Panc1 (cell line): ENCODE measurements at regions not wholly inside any gene's neighbourhood (a gene's known extent, or its start where the extent isn't known, plus 50 kb on each side); places are given as distances from the start of the nearest gene placed in this dataset.

Experiments
- ATAC-seq: fragments of 200-7000 bp; cut with Tn5 transposase; 2 replicates; pipeline ENCODE4 v1.9.1; 2020; ENCODE audit warnings: mild to moderate bottlenecking, moderate library complexity
- BruUV-seq: library from RNA; stranded (reverse); fragments of 400-500 nt; replicated peaks from 2 replicates; lab custom pipeline; 2021; lab: Mats Ljungman, UMichigan
- CTCF ChIA-PET: fragments of 300-600 bp; sonication (Branson Sonifier 250); formaldehyde crosslinking; loops from one replicate; lab custom pipeline; 2022; ENCODE audit warnings: antibody characterized with exemption; lab: Charles Lee
- POLR2A ChIA-PET: fragments of 300-600 bp; sonication (Branson Sonifier 250); formaldehyde crosslinking; loops from one replicate; lab custom pipeline; 2022; ENCODE audit warnings: antibody characterized with exemption; lab: Charles Lee
- DNase-seq: peaks from one replicate; pipeline ENCODE4 v3.0.0-alpha.2; 2010; ENCODE audit warnings: low read depth, low spot score
- H3K27ac ChIP-seq: 2 replicates; pipeline ENCODE4 v1.5.1; 2011; ENCODE audit warnings: mild to moderate bottlenecking, low read length, inconsistent platforms
- H3K27me3 ChIP-seq: fragments of 200-500 bp; sonication (Bioruptor generic); 2 replicates; pipeline ENCODE4 v1.6.0; 2014; ENCODE audit warnings: low read length, inconsistent platforms; ENCODE audit not compliant: control insufficient read depth, insufficient read depth
- H3K36me3 ChIP-seq: fragments of 200-500 bp; sonication (Bioruptor generic); 2 replicates; pipeline ENCODE4 v1.5.1; 2014; ENCODE audit warnings: inconsistent platforms, mild to moderate bottlenecking, low read length, moderate library complexity; ENCODE audit not compliant: control insufficient read depth, insufficient read depth
- H3K4me1 ChIP-seq: 2 replicates; pipeline ENCODE4 v1.5.1; 2011; ENCODE audit warnings: inconsistent platforms, mild to moderate bottlenecking, low read length, moderate library complexity; ENCODE audit not compliant: control insufficient read depth, insufficient read depth
- H3K4me3 ChIP-seq, 2 experiments: 2 replicates each; pipeline ENCODE4 v1.5.1; 2011 to 2012; ENCODE audit warnings: low read depth in 2 of 2, low read length in 2 of 2, mild to moderate bottlenecking in 2 of 2, inconsistent platforms in 1 of 2, moderate library complexity in 1 of 2
- H3K9me3 ChIP-seq: fragments of 200-500 bp; sonication (Bioruptor generic); 2 replicates; pipeline ENCODE4 v1.5.1; 2014; ENCODE audit warnings: low read depth, mild to moderate bottlenecking, inconsistent platforms, low read length, moderate library complexity; ENCODE audit not compliant: control insufficient read depth, insufficient read depth
- CTCF ChIP-seq: fragments of 450-650 bp; IDR thresholded peaks from 2 replicates; pipeline ENCODE4 v1.5.1; 2017; ENCODE audit warnings: mild to moderate bottlenecking
- POLR2AphosphoS5 ChIP-seq: IDR thresholded peaks from 2 replicates; pipeline ENCODE4 v1.6.1; 2012; ENCODE audit warnings: mild to moderate bottlenecking, low read depth, low read length, moderate library complexity
- REST ChIP-seq, 2 experiments: IDR thresholded peaks; 2 replicates each; pipeline ENCODE4 v1.6.1; 2011 to 2012; ENCODE audit warnings: low read depth in 2 of 2, control low read depth in 1 of 2, low read length in 1 of 2, mild to moderate bottlenecking in 1 of 2, moderate library complexity in 1 of 2; ENCODE audit not compliant: insufficient read depth in 1 of 2
- SIN3A ChIP-seq: IDR thresholded peaks from 2 replicates; pipeline ENCODE4 v1.6.1; 2012; ENCODE audit warnings: low read depth, mild to moderate bottlenecking, low read length, moderate library complexity, borderline replicate concordance; ENCODE audit not compliant: insufficient read depth
- TCF7L2 ChIP-seq: IDR thresholded peaks from 2 replicates; pipeline ENCODE4 v1.6.1; 2011; ENCODE audit warnings: mild to moderate bottlenecking, low read depth, low read length, inconsistent platforms
- in situ Hi-C: cut with HindIII; loops from 2 replicates; pipeline ENCODE4 v1.10.0; 2016; ENCODE audit warnings: low sequenced_read_pairs, low pct_unique_long_range_greater_than_20kb
- intact Hi-C: fragments of 100-400 bp; cut with micrococcal nuclease; formaldehyde crosslinking; loops from one replicate; pipeline ENCODE4 v1.10.0; 2022; ENCODE audit not compliant: unreplicated experiment

DNA sequence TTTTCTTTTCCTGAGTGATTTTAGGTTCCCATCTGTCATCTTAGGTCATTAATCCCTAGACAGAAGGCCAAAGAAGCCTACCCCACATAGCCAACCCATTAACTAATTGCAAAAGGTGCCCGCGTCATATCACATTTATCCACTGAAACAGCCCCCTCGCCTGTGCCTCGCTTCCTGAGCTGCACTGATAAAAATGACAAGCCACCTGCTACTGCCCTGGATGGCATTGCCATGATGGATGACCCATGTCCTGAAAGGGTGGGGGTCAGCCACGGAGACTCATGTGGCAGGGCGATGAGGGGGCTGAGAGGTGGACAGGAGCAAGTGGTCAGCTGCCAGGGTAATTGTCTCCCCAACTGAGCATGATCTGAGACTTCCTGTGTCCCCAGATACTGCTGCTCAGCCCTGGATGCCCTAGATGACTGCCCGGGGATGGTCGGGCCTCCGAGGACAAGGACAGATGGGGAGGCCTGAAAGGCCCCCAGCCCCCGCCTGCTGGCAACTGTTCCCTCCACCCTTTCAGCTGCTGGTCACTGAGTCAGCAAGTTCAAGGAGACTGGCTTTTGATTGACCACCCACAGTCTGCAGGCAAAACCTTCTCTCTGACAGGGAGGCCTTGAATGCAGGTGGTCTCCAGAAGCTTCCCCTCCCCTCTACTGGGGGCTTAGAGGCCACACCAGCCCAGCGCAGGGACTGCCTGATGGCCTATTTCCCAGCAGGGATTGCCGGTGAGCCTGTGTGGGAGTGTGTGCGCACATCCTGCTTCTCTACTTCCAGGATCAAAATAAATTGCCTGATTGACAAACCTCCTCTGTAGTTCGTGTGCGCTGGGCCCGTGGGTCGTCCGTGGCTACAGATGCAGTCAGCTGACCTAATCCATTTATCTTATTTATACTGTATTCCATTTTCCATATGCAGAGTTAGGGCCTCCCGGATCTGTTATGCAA is 496.3 kb downstream of the BCOR start:
- H3K9me3 ChIP-seq, result no peaks in the 10 kb centered on the region
- DNase-seq (no peak), ATAC-seq (no peak)
- TF ChIP-seq POLR2AphosphoS5, result no peak
- TF ChIP-seq REST (IDR thresholded peaks at IDR 0.05; ENCODE audit: insufficient read depth in 1 of 2, low read depth in 2 of 2, low read length in 1 of 2), result no peak
- no peak for TF ChIP-seq TCF7L2
- no peak for TF ChIP-seq SIN3A
- no peak for TF ChIP-seq CTCF
- ChIA-PET CTCF (no interaction called here), POLR2A (no interaction called here)
- no peak overlapping the region for H3K27ac ChIP-seq
- no TSS peak for BruUV-seq
- no peaks in the 10 kb centered on the region for H3K36me3 ChIP-seq
- no peaks in the 10 kb centered on the region for H3K27me3 ChIP-seq
- intact Hi-C loops (no loop called here), in situ Hi-C loops (no loop called here)
- H3K4me3 ChIP-seq, result no peak overlapping the region
- H3K4me1 ChIP-seq, result no peaks in the 10 kb centered on the region

- no peak for ATAC-seq
- TF ChIP-seq CTCF (no peak), TCF7L2 (no peak), SIN3A (no peak), POLR2AphosphoS5 (no peak), REST (IDR thresholded peaks at IDR 0.05; ENCODE audit: insufficient read depth in 1 of 2, low read depth in 2 of 2, low read length in 1 of 2) (no peak)
These were observed 495.6 kb downstream of the BCOR start for GRCh38 chrX:39602195-39602594.

More at GRCh38 chrX:39602195-39602594, 495.6 kb downstream of the BCOR start:
- no peak for DNase-seq
- Histone ChIP-seq H3K4me1 (no peaks in the 10 kb centered on the region), H3K36me3 (no peaks in the 10 kb centered on the region), H3K27me3 (no peaks in the 10 kb centered on the region), H3K9me3 (no peaks in the 10 kb centered on the region), H3K27ac (no peak overlapping the region), H3K4me3 (no peak overlapping the region)
- in situ Hi-C loops (no loop called here), intact Hi-C loops (no loop called here)
- ChIA-PET CTCF (no interaction called here), POLR2A (no interaction called here)
- no TSS peak for BruUV-seq
